Peyer's patch (tissue), 4 donors: ENCODE measurements at regions not wholly inside any gene's neighbourhood (a gene's known extent, or its start where the extent isn't known, plus 50 kb on each side); places are given as distances from the start of the nearest gene placed in this dataset.

Experiments
- DNase-seq, 3 donors: peaks; one replicate each; pipeline ENCODE4 v3.0.0-alpha.2; 2017 to 2019
- H3K27ac ChIP-seq, 4 donors: fragments of 200-600 bp; sonication (generic); one replicate each; pipeline ENCODE4 v1.5.1; 2016 to 2019
- H3K27me3 ChIP-seq, 2 donors: fragments of 200-600 bp; sonication (generic); one replicate each; pipeline ENCODE4 v1.5.1; 2019
- H3K36me3 ChIP-seq, 3 donors: fragments of 200-600 bp; sonication (generic); one replicate each; pipeline ENCODE4 v1.5.1; 2016 to 2019
- H3K4me1 ChIP-seq, 4 donors: fragments of 200-600 bp; sonication (generic); one replicate each; pipeline ENCODE4 v1.5.1; 2016 to 2019
- H3K4me3 ChIP-seq, 4 donors: fragments of 200-600 bp; sonication (generic); 1 replicate in 3 of 4; 2 replicates in 1 of 4; pipeline ENCODE4 v1.5.1; 2016 to 2019; ENCODE audit warnings: mild to moderate bottlenecking in 1 of 4
- H3K9me3 ChIP-seq, 4 donors: fragments of 200-600 bp; sonication (generic); one replicate each; pipeline ENCODE4 v1.5.1; 2016 to 2019; ENCODE audit warnings: mild to moderate bottlenecking in 1 of 4
- POLR2A ChIP-seq, 2 donors: fragments of 450-650 bp; IDR thresholded peaks; one replicate each; pipeline ENCODE4 v1.5.1; 2017; ENCODE audit warnings: antibody characterized with exemption in 2 of 2, mild to moderate bottlenecking in 2 of 2, moderate library complexity in 2 of 2
- TF ChIP-seq, protein P1 (sequence below), 6 experiments: fragments of 450-650 bp in 4 of 6; fragments of 200-600 bp in 2 of 6; sonication (generic) in 1 of 6; IDR thresholded peaks; one replicate each; pipeline ENCODE4 v1.5.1; 2017 to 2019; ENCODE audit warnings: antibody characterized with exemption in 6 of 6, mild to moderate bottlenecking in 3 of 6, moderate library complexity in 1 of 6

DNA sequence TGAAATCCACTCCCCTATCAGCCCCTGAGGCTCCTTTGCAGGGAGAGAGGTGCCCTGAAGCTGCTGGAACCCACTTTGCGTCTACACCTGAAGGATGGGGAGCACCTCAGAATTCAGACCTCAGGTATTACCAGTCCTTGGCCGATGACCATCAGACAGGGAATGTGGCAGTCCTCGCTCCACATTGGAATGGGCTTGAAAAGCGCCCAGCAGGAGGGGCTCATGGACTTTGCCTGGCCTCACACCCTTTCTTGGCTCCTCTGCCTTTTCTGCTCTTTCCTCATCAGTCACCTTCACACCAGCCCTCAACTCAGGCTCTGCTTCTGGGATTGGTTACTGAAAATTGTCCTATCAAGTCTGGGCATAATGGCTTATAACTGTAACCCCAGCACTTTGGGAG, 83.9 kb downstream of the BARX1 start:
- peaks cover 0 to 13% (median 3%) of the 10 kb centered on the region in 4 donors for H3K9me3 ChIP-seq
- no peaks in the 10 kb centered on the region for H3K4me1 ChIP-seq
- H3K4me3 ChIP-seq: no peak overlapping the region
- no peaks in the 10 kb centered on the region for H3K36me3 ChIP-seq
- DNase-seq: no peak
- H3K27me3 ChIP-seq: no peaks in the 10 kb centered on the region
- no peak overlapping the region for H3K27ac ChIP-seq
- TF ChIP-seq, protein P1, sequence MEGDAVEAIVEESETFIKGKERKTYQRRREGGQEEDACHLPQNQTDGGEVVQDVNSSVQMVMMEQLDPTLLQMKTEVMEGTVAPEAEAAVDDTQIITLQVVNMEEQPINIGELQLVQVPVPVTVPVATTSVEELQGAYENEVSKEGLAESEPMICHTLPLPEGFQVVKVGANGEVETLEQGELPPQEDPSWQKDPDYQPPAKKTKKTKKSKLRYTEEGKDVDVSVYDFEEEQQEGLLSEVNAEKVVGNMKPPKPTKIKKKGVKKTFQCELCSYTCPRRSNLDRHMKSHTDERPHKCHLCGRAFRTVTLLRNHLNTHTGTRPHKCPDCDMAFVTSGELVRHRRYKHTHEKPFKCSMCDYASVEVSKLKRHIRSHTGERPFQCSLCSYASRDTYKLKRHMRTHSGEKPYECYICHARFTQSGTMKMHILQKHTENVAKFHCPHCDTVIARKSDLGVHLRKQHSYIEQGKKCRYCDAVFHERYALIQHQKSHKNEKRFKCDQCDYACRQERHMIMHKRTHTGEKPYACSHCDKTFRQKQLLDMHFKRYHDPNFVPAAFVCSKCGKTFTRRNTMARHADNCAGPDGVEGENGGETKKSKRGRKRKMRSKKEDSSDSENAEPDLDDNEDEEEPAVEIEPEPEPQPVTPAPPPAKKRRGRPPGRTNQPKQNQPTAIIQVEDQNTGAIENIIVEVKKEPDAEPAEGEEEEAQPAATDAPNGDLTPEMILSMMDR (IDR thresholded peaks at IDR 0.05): no peak
- no peak for TF ChIP-seq POLR2A (IDR thresholded peaks at IDR 0.05)

DNA sequence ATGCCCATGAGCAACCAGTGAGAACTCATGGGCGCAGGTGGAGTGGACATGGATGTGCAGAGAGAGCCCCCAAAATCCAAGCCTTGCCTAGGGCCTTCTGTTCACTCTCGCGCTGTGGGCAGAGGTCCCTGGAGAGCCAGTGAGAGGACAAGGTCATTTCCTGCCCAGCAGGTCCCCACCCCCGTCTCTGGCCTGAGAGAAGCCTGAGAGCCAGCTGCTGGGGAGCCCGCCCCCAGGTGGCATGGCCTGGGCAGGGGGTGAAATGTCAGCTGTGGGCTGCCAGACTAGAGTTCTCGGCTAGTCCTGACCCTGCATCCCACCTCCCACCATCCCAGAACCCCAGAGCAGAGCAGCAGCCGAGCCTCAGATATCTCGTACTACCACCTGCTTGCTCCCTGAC, 85.3 kb downstream of the BARX1 start:
- Histone ChIP-seq H3K27me3 (no peaks in the 10 kb centered on the region), H3K4me1 (no peaks in the 10 kb centered on the region), H3K9me3 (peaks cover 0 to 9% (median 3%) of the 10 kb centered on the region in 4 donors), H3K36me3 (no peaks in the 10 kb centered on the region), H3K4me3 (no peak overlapping the region), H3K27ac (no peak overlapping the region)
- DNase-seq: no peak
- no peak for TF ChIP-seq POLR2A (IDR thresholded peaks at IDR 0.05)

DNA sequence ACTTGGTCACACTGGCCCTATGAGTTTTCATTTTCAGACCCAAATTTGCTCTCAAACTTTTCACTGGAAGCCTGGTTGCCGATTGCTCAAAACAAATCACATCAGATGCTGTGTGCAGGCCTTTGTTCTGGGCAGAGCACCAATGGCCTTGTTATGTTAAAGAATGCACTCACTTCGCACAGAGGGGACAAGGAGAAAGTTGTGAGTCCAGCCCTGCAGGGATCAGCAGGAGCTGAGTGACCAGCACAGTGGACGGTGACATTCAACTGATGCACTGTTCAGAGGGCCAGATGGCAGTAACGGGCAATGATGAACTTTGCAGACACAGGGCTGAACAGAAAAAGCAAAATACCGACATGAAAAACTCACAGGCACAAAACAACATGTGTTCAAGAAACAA, 86.1 kb downstream of the BARX1 start:
- Histone ChIP-seq H3K36me3 (no peaks in the 10 kb centered on the region), H3K4me3 (no peak overlapping the region), H3K27me3 (no peaks in the 10 kb centered on the region), H3K27ac (no peak overlapping the region), H3K4me1 (no peaks in the 10 kb centered on the region), H3K9me3 (peaks cover 0 to 2% (median under 1%) of the 10 kb centered on the region in 4 donors)
- DNase-seq: no peak
- TF ChIP-seq POLR2A (IDR thresholded peaks at IDR 0.05): no peak
- TF ChIP-seq, protein P1 (IDR thresholded peaks at IDR 0.05): no peak

DNA sequence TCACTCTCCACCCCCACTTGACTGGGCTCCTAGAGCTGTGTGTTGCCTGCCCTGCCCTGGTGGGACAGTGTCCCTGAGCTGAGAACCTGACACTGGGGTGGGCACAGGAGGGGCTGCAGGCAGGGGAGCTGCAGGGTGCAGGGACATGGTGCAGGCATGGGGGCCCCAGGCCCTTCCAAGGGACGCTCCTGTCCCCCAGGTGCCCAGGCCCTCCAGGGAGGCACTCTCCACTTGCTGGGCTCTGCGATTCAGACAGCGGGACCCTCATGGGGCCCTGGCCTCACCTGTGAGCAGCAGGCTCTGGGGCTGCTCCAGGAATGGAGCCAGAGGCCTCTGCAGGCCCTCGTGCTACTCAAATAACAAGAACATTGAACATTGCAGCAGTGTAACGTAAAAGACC, 89.4 kb downstream of the BARX1 start:
- no peaks in the 10 kb centered on the region for H3K4me1 ChIP-seq
- no peaks in the 10 kb centered on the region for H3K36me3 ChIP-seq
- H3K4me3 ChIP-seq: no peak overlapping the region
- no peak overlapping the region for H3K27ac ChIP-seq
- DNase-seq: no peak
- H3K27me3 ChIP-seq: no peaks in the 10 kb centered on the region
- TF ChIP-seq, protein P1 (IDR thresholded peaks at IDR 0.05): no peak
- no peak for TF ChIP-seq POLR2A (IDR thresholded peaks at IDR 0.05)
- H3K9me3 ChIP-seq: no peaks in the 10 kb centered on the region

DNA sequence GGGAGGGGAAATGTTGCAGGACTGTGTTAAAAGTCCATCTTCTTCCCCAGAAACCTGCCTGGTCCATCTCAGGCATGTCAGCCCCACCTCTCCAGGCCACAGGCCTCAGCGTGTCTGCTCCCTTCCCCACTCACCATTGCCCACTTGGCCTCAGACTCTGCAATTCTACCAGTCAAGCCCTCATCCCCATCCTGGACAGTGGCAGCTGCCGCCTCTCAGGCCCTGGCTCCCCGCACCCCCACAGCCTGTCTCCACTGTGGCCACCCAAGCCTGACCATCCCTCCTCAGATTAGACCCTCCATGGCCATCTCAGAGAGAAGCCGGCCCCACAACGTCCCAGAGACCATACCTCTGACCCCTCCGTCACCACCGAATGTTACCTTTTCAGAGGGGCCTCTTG, 89.9 kb downstream of the BARX1 start:
- no peak for DNase-seq
- H3K4me3 ChIP-seq: no peak overlapping the region
- TF ChIP-seq, protein P1 (IDR thresholded peaks at IDR 0.05): no peak
- no peak for TF ChIP-seq POLR2A (IDR thresholded peaks at IDR 0.05)
- H3K36me3 ChIP-seq: no peaks in the 10 kb centered on the region
- H3K9me3 ChIP-seq: no peaks in the 10 kb centered on the region
- H3K27ac ChIP-seq: no peak overlapping the region
- no peaks in the 10 kb centered on the region for H3K27me3 ChIP-seq
- H3K4me1 ChIP-seq: no peaks in the 10 kb centered on the region

DNA sequence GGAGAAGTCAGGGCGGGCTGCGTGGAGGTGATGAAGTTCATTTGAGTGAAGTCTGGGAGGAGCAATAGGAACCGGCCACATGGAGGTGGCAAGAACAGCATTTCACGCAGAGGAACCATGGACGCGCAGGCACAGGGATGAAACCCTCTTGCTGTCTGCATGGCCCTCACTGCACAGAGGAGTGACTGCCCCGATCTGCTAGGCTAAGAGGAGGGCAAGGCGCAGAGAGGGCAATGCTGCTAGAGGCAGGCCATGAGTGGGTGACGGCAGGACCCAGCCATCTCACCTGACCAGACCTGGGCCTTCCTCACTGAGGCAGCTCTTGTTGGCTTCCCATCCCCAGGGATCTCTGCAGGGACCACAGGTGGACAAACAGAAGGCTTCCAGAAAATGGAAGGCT, 90.3 kb downstream of the BARX1 start:
- no peaks in the 10 kb centered on the region for H3K27me3 ChIP-seq
- TF ChIP-seq POLR2A (IDR thresholded peaks at IDR 0.05): no peak
- TF ChIP-seq, protein P1 (IDR thresholded peaks at IDR 0.05): no peak

More for the DNA sequence above, 90.3 kb downstream of the BARX1 start:
- H3K4me1 ChIP-seq: no peaks in the 10 kb centered on the region
- no peak overlapping the region for H3K4me3 ChIP-seq
- no peaks in the 10 kb centered on the region for H3K36me3 ChIP-seq
- H3K27ac ChIP-seq: no peak overlapping the region
- no peak for DNase-seq
- H3K9me3 ChIP-seq: no peaks in the 10 kb centered on the region
